H1 (cell line): ENCODE measurements at regions not wholly inside any gene's neighbourhood (a gene's known extent, or its start where the extent isn't known, plus 50 kb on each side); places are given as distances from the start of the nearest gene placed in this dataset.

Experiments used
- CTCF ChIA-PET: fragments of 300-600 bp; sonication (Branson Sonifier 250); formaldehyde crosslinking; loops from one replicate; lab custom pipeline; 2021; ENCODE audit not compliant: partially characterized antibody; lab: Charles Lee
- POLR2A ChIA-PET: fragments of 300-600 bp; sonication (Branson Sonifier 250); formaldehyde crosslinking; loops from one replicate; lab custom pipeline; 2021; ENCODE audit warnings: inconsistent platforms; ENCODE audit not compliant: partially characterized antibody; lab: Charles Lee
- DNase-seq, 2 experiments: peaks; one replicate each; pipeline versions ENCODE4 v3.0.0 to v3.0.0-alpha.2; 2010 to 2022; ENCODE audit warnings: low spot score in 2 of 2, low read depth in 1 of 2, mixed read lengths in 1 of 2
- FAIRE-seq: peaks from 2 replicates; lab custom pipeline; 2011; peaks lifted over from hg19 to GRCh38; lab: Jason Lieb, UNC
- H2AFZ ChIP-seq: 2 replicates; pipeline ENCODE4 v1.8.1; 2012; ENCODE audit warnings: low read length, inconsistent platforms
- H2AK5ac ChIP-seq: 2 replicates; pipeline ENCODE4 v1.6.1; 2013; ENCODE audit warnings: low read depth, low read length
- H2BK120ac ChIP-seq: replicated peaks from 2 replicates; pipeline ENCODE3; 2013; ENCODE audit warnings: low read depth, low read length, inconsistent platforms
- H2BK12ac ChIP-seq: 2 replicates; pipeline ENCODE4 v1.6.1; 2013; ENCODE audit warnings: low read depth, low read length
- H2BK15ac ChIP-seq: 2 replicates; pipeline ENCODE4 v1.6.1; 2013; ENCODE audit warnings: low read length
- H2BK20ac ChIP-seq: 2 replicates; pipeline ENCODE4 v1.6.1; 2013; ENCODE audit warnings: low read length
- H2BK5ac ChIP-seq: 2 replicates; pipeline ENCODE4 v1.6.1; 2013; ENCODE audit warnings: low read depth, low read length
- H3K14ac ChIP-seq: 2 replicates; pipeline ENCODE4 v1.6.1; 2013; ENCODE audit warnings: inconsistent platforms; ENCODE audit not compliant: insufficient read length
- H3K18ac ChIP-seq: 2 replicates; pipeline ENCODE4 v1.6.1; 2013; ENCODE audit warnings: low read length; ENCODE audit errors: extremely low read depth
- H3K23ac ChIP-seq: 2 replicates; pipeline ENCODE4 v1.6.1; 2013; ENCODE audit warnings: inconsistent platforms; ENCODE audit not compliant: insufficient read length
- H3K23me2 ChIP-seq: 2 replicates; pipeline ENCODE4 v1.6.1; 2013; ENCODE audit warnings: low read depth, low read length
- H3K27ac ChIP-seq: 2 replicates; pipeline ENCODE4 v1.6.1; 2011; ENCODE audit warnings: low read depth, low read length, inconsistent platforms
- H3K27me3 ChIP-seq, 4 experiments: replicated peaks in 1 of 4; 1 replicate in 1 of 4; 2 replicates in 3 of 4; pipeline versions ENCODE4 v1.6.1 to v1.8.1; 2011 to 2013; ENCODE audit warnings: low read length in 3 of 4, mild to moderate bottlenecking in 3 of 4, inconsistent platforms in 2 of 4, mixed read lengths in 2 of 4, moderate library complexity in 1 of 4; ENCODE audit not compliant: control insufficient read depth in 3 of 4, insufficient read depth in 3 of 4; ENCODE audit errors: extremely low read depth in 1 of 4
- H3K36me3 ChIP-seq, 4 experiments: 2 replicates each; pipeline versions ENCODE4 v1.6.1 to v1.8.1; 2011 to 2013; ENCODE audit warnings: mild to moderate bottlenecking in 4 of 4, low read length in 3 of 4, moderate library complexity in 2 of 4, control low read depth in 1 of 4, inconsistent platforms in 1 of 4; ENCODE audit not compliant: insufficient read depth in 4 of 4, control insufficient read depth in 2 of 4
- H3K4ac ChIP-seq: replicated peaks from 2 replicates; pipeline ENCODE3; 2013; ENCODE audit warnings: low read length, low read depth, mixed read lengths, inconsistent platforms; ENCODE audit not compliant: insufficient read length
- H3K4me1 ChIP-seq, 4 experiments: replicated peaks in 1 of 4; 1 replicate in 1 of 4; 2 replicates in 3 of 4; pipeline versions ENCODE4 v1.6.1 to v1.8.1; 2011 to 2013; ENCODE audit warnings: low read length in 3 of 4, inconsistent platforms in 2 of 4, mixed read lengths in 1 of 4; ENCODE audit not compliant: insufficient read depth in 4 of 4, control insufficient read depth in 3 of 4
- H3K4me2 ChIP-seq, 2 experiments: 2 replicates each; pipeline versions ENCODE4 v1.6.1 to v1.8.1; 2011 to 2013; ENCODE audit warnings: low read depth in 2 of 2, low read length in 2 of 2, control low read depth in 1 of 2, inconsistent platforms in 1 of 2, mild to moderate bottlenecking in 1 of 2; ENCODE audit not compliant: insufficient read depth in 1 of 2
- H3K4me3 ChIP-seq, 4 experiments: fragments of 200-600, 300-600 bp in 1 of 4; sonication (generic), shearing (Covaris generic), sonication (Bioruptor Twin) in 1 of 4; 2 replicates each; pipeline versions ENCODE4 v1.5.1 to v1.8.1; 2011 to 2016; ENCODE audit warnings: low read length in 4 of 4, low read depth in 3 of 4, control low read depth in 2 of 4, inconsistent platforms in 2 of 4, mild to moderate bottlenecking in 2 of 4, mixed read lengths in 1 of 4, moderate library complexity in 1 of 4; ENCODE audit not compliant: insufficient read depth in 2 of 4; ENCODE audit errors: extremely low read depth in 1 of 4
- H3K56ac ChIP-seq: replicated peaks from 2 replicates; pipeline ENCODE3; 2013; ENCODE audit warnings: low read depth, mild to moderate bottlenecking, mixed read lengths, low read length, inconsistent platforms; ENCODE audit not compliant: insufficient read length
- H3K79me1 ChIP-seq: 2 replicates; pipeline ENCODE4 v1.6.1; 2013; ENCODE audit warnings: low read depth, low read length, control low read depth
- H3K79me2 ChIP-seq, 2 experiments: 2 replicates each; pipeline versions ENCODE4 v1.6.1 to v1.8.1; 2012 to 2013; ENCODE audit warnings: low read length in 2 of 2, mild to moderate bottlenecking in 2 of 2, inconsistent platforms in 1 of 2; ENCODE audit not compliant: insufficient read depth in 2 of 2, control insufficient read depth in 1 of 2
- H3K9ac ChIP-seq, 4 experiments: replicated peaks in 1 of 4; 1 replicate in 1 of 4; 2 replicates in 3 of 4; pipeline versions ENCODE4 v1.6.1 to v1.8.1; 2011 to 2013; ENCODE audit warnings: low read depth in 3 of 4, low read length in 3 of 4, control low read depth in 2 of 4, mild to moderate bottlenecking in 2 of 4, moderate library complexity in 2 of 4, inconsistent platforms in 1 of 4; ENCODE audit errors: extremely low read depth in 1 of 4
- H3K9me3 ChIP-seq, 2 experiments: 2 replicates each; pipeline versions ENCODE4 v1.6.1 to v1.8.1; 2012 to 2013; ENCODE audit warnings: mild to moderate bottlenecking in 2 of 2, moderate library complexity in 2 of 2, control low read depth in 1 of 2, inconsistent platforms in 1 of 2, low read depth in 1 of 2, low read length in 1 of 2, mixed read lengths in 1 of 2; ENCODE audit not compliant: insufficient read depth in 2 of 2
- H4K20me1 ChIP-seq, 2 experiments: replicated peaks in 1 of 2; 2 replicates each; pipeline versions ENCODE3 to v1.8.1; 2011 to 2013; ENCODE audit warnings: inconsistent platforms in 2 of 2, low read length in 2 of 2, mild to moderate bottlenecking in 1 of 2; ENCODE audit not compliant: insufficient read depth in 2 of 2, control insufficient read depth in 1 of 2
- H4K5ac ChIP-seq: 2 replicates; pipeline ENCODE4 v1.6.1; 2013; ENCODE audit warnings: low read length, low read depth, mixed read lengths, inconsistent platforms; ENCODE audit not compliant: insufficient read length
- H4K8ac ChIP-seq: 2 replicates; pipeline ENCODE4 v1.8.0; 2013; ENCODE audit warnings: mild to moderate bottlenecking, moderate library complexity, low read length, inconsistent platforms; ENCODE audit not compliant: insufficient read depth; ENCODE audit errors: extremely low read depth
- H4K91ac ChIP-seq: replicated peaks from 2 replicates; pipeline ENCODE3; 2013; ENCODE audit warnings: low read length, mixed read lengths, inconsistent platforms; ENCODE audit not compliant: insufficient read length
- POLR2AphosphoS5 ChIP-seq: IDR thresholded peaks from 2 replicates; pipeline ENCODE4 v1.6.1; 2011; ENCODE audit warnings: low read depth, low read length
- RBBP5 ChIP-seq: IDR thresholded peaks from 2 replicates; pipeline ENCODE4 v1.7.1; 2012; ENCODE audit warnings: low read depth, mild to moderate bottlenecking, inconsistent platforms, low read length, moderate library complexity, borderline replicate concordance
- YY1 ChIP-seq: IDR thresholded peaks from 2 replicates; pipeline ENCODE4 v1.6.1; 2011; ENCODE audit warnings: low read depth, mild to moderate bottlenecking, low read length
- WGBS, 2 experiments: shearing (Covaris generic) in 1 of 2; methylation state at CpG; one replicate each; pipeline versions ENCODE4 v1.1.6 to v1.1.7; 2013 to 2015; ENCODE audit warnings: low lambda C conversion rate in 2 of 2, mixed read lengths in 2 of 2, inconsistent platforms in 1 of 2, low coverage in 1 of 2, missing lambda C conversion rate in 1 of 2; ENCODE audit not compliant: insufficient replicate concordance in 2 of 2, insufficient coverage in 1 of 2, insufficient read length in 1 of 2; ENCODE audit errors: extremely low coverage in 1 of 2, missing lambda C conversion rate in 1 of 2; 5-methylcytosine and 5-hydroxymethylcytosine counted together

DNA sequence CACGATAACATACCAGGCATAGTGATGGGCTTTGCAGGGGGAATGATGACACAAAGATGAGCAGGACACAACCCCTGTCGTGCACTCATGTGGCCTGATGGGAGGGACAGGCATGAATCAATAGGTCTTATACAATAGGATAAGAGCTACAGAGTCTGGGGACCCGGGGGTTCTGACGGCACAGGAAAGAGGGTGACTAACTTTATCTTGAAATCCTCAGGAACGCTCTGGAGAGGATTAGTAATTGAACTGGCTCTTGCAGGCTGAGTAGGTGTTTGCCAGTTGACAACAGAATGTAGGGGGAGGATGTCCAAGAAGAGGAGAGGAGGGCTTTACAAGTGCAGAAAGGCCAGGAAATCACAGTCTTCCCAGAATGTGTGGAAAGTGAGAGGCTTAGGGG, 219.9 kb upstream of the ECI2 start:
- Histone ChIP-seq H3K18ac (no peak overlapping the region), H3K14ac (no peak overlapping the region), H2BK20ac (peak overlapping the region; percentile 26; the same call in 1 of the 2 replicates), H3K27ac (no peak overlapping the region), H3K23ac (no peak overlapping the region), H3K56ac (no peak overlapping the region), H4K20me1 (no peaks in the 10 kb centered on the region), H2BK120ac (no peak overlapping the region), H4K8ac (no peak overlapping the region), H4K5ac (no peak overlapping the region), H3K36me3 (no peaks in the 10 kb centered on the region), H3K9ac (no peak overlapping the region), H3K79me1 (no peaks in the 10 kb centered on the region), H3K23me2 (no peaks in the 10 kb centered on the region), H3K27me3 (no peaks in the 10 kb centered on the region), H3K4ac (no peak overlapping the region), H2AK5ac (no peak overlapping the region; the same call in 1 of the 2 replicates), H3K79me2 (no peaks in the 10 kb centered on the region), H2AFZ (no peak overlapping the region), H3K9me3 (0 out of 4 replicates have a peak, but pooled peaks cover 0 to 2% of the 10 kb centered on the region in 2 experiments), H3K4me2 (no peak overlapping the region), H3K4me3 (no peak overlapping the region), H2BK15ac (no peak overlapping the region), H3K4me1 (peaks cover 0 to 5% (median 3%) of the 10 kb centered on the region in 4 experiments; a peak in 3 of 7 replicates), H4K91ac (no peak overlapping the region), H2BK5ac (no peak overlapping the region; the same call in 1 of the 2 replicates), H2BK12ac (no peak overlapping the region)
- ChIA-PET POLR2A (no interaction called here), CTCF (interaction anchor here (0.7 to 1.2 kb wide), 2 partner anchors 10 to 112 kb away, joined by 3 to 4 read pairs; no protein-coding TSS in a partner anchor)
- DNase-seq, result no peak
- TF ChIP-seq POLR2AphosphoS5 (no peak), RBBP5 (no peak), YY1 (no peak)
- FAIRE-seq, result no peak
- 83% methylated on average over 5 of the region's 5 CpGs; no CpG with 5 or more reads in 1 of the 2 experiments for WGBS, 2 experiments
